Activated naive CD4-positive, alpha-beta T cell treated with anti-CD3 and anti-CD28 coated beads for 36 hours (primary cell): ENCODE measurements at regions not wholly inside any gene's neighbourhood (a gene's known extent, or its start where the extent isn't known, plus 50 kb on each side); places are given as distances from the start of the nearest gene placed in this dataset.

Experiments used
- CTCF ChIA-PET: fragments of 350-600 bp; sonication (Branson Sonifier 250); formaldehyde crosslinking; loops from one replicate; lab custom pipeline; 2021; ENCODE audit warnings: antibody characterized with exemption; lab: Charles Lee
- DNase-seq: peaks from one replicate; pipeline ENCODE4 v3.0.0-alpha.2; 2020
- H3K27ac Mint-ChIP-seq: one replicate; pipeline ENCODE4 v1.8.0; 2021; ENCODE audit warnings: mild to moderate bottlenecking, mixed read lengths
- H3K27me3 Mint-ChIP-seq: one replicate; pipeline ENCODE4 v1.8.0; 2021; ENCODE audit warnings: low read depth, mixed read lengths
- H3K36me3 Mint-ChIP-seq: one replicate; pipeline ENCODE4 v1.8.0; 2021; ENCODE audit warnings: low read depth, mixed read lengths
- H3K4me1 Mint-ChIP-seq: one replicate; pipeline ENCODE4 v1.8.0; 2021; ENCODE audit warnings: low read depth, mixed read lengths
- H3K4me3 Mint-ChIP-seq: one replicate; pipeline ENCODE4 v1.8.0; 2021; ENCODE audit warnings: mild to moderate bottlenecking, moderate library complexity, mixed read lengths
- H3K9me3 Mint-ChIP-seq: one replicate; pipeline ENCODE4 v1.8.0; 2021; ENCODE audit warnings: mixed read lengths
- intact Hi-C: fragments of 100-400 bp; cut with micrococcal nuclease; formaldehyde crosslinking; loops from one replicate; pipeline ENCODE4 v1.15.1; 2023

- no peak overlapping the region for H3K4me3 Mint-ChIP-seq
- H3K9me3 Mint-ChIP-seq, result no peaks in the 10 kb centered on the region
- no peaks in the 10 kb centered on the region for H3K36me3 Mint-ChIP-seq
- H3K27me3 Mint-ChIP-seq, result no peaks in the 10 kb centered on the region
- intact Hi-C loops, result loop anchor here (5.0 kb wide), 1 partner anchor 420 kb away; no protein-coding TSS in a partner anchor
- no peak for DNase-seq
- H3K4me1 Mint-ChIP-seq, result peaks cover 52% of the 10 kb centered on the region
- no peak overlapping the region for H3K27ac Mint-ChIP-seq
- CTCF ChIA-PET, result no interaction called here
These were observed 68.7 kb upstream of the SNRK start for GRCh38 chr3:43217633-43218032.

GRCh38 chr3:43217206-43217605 lies 69.1 kb upstream of the SNRK start:
- no peaks in the 10 kb centered on the region for H3K36me3 Mint-ChIP-seq
- CTCF ChIA-PET, result interaction anchor here (1.2 to 1.6 kb wide), 2 partner anchors 10 to 163 kb away, joined by 4 read pairs; no protein-coding TSS in a partner anchor
- no peaks in the 10 kb centered on the region for H3K27me3 Mint-ChIP-seq
- intact Hi-C loops, result loop anchor here (5.0 kb wide), 1 partner anchor 420 kb away; no protein-coding TSS in a partner anchor
- no peak overlapping the region for H3K27ac Mint-ChIP-seq
- H3K4me1 Mint-ChIP-seq, result peaks cover 48% of the 10 kb centered on the region
- H3K9me3 Mint-ChIP-seq, result no peaks in the 10 kb centered on the region
- DNase-seq, result no peak
- H3K4me3 Mint-ChIP-seq, result no peak overlapping the region

GRCh38 chr3:43215663-43216275 lies 70.6 kb upstream of the SNRK start:
- Mint-ChIP-seq H3K4me3 (no peak overlapping the region), H3K4me1 (peaks cover 35% of the 10 kb centered on the region), H3K9me3 (no peaks in the 10 kb centered on the region), H3K27ac (no peak overlapping the region), H3K27me3 (no peaks in the 10 kb centered on the region), H3K36me3 (no peaks in the 10 kb centered on the region)
- CTCF ChIA-PET, result interaction anchor here (0.6 to 1.6 kb wide), 6 partner anchors 8 to 1040 kb away, joined by 3 to 4 read pairs (median 3); no protein-coding TSS in a partner anchor
- intact Hi-C loops, result loop anchor here (5.0 kb wide), 1 partner anchor 422 kb away; no protein-coding TSS in a partner anchor
- peak; percentile 16 for DNase-seq

- Mint-ChIP-seq H3K36me3 (no peaks in the 10 kb centered on the region), H3K27me3 (no peaks in the 10 kb centered on the region), H3K4me1 (peaks cover 30% of the 10 kb centered on the region), H3K9me3 (no peaks in the 10 kb centered on the region), H3K27ac (no peak overlapping the region), H3K4me3 (no peak overlapping the region)
- CTCF ChIA-PET, result interaction anchor here (0.6 kb wide), 1 partner anchor 288 kb away, joined by 3 read pairs; no protein-coding TSS in a partner anchor
- intact Hi-C loops, result loop anchor here (5.0 kb wide), 1 partner anchor 422 kb away; no protein-coding TSS in a partner anchor
- DNase-seq, result no peak
These were observed 71.2 kb upstream of the SNRK start for GRCh38 chr3:43215138-43215537.

- Mint-ChIP-seq H3K4me1 (peaks cover 30% of the 10 kb centered on the region), H3K36me3 (no peaks in the 10 kb centered on the region), H3K4me3 (no peak overlapping the region), H3K27me3 (no peaks in the 10 kb centered on the region), H3K9me3 (no peaks in the 10 kb centered on the region), H3K27ac (no peak overlapping the region)
- intact Hi-C loops, result loop anchor here (5.0 kb wide), 1 partner anchor 423 kb away; no protein-coding TSS in a partner anchor
- CTCF ChIA-PET, result interaction anchor here (0.6 to 1.7 kb wide), 2 partner anchors 10 to 252 kb away, joined by 3 to 4 read pairs; no protein-coding TSS in a partner anchor
- DNase-seq, result no peak
These were observed 71.7 kb upstream of the SNRK start for GRCh38 chr3:43214616-43215015.

GRCh38 chr3:43213631-43214030 lies 72.7 kb upstream of the SNRK start:
- no peak overlapping the region for H3K27ac Mint-ChIP-seq
- no peaks in the 10 kb centered on the region for H3K9me3 Mint-ChIP-seq
- H3K4me3 Mint-ChIP-seq, result no peak overlapping the region
- no peaks in the 10 kb centered on the region for H3K27me3 Mint-ChIP-seq
- intact Hi-C loops, result no loop called here
- peaks cover 25% of the 10 kb centered on the region for H3K4me1 Mint-ChIP-seq
- CTCF ChIA-PET, result interaction anchor here (1.7 kb wide), 1 partner anchor 9 kb away, joined by 3 read pairs; no protein-coding TSS in a partner anchor
- no peak for DNase-seq
- no peaks in the 10 kb centered on the region for H3K36me3 Mint-ChIP-seq

- H3K4me1 Mint-ChIP-seq, result peaks cover 20% of the 10 kb centered on the region
- intact Hi-C loops, result no loop called here
- CTCF ChIA-PET, result interaction anchor here (1.7 kb wide), 1 partner anchor 9 kb away, joined by 3 read pairs; no protein-coding TSS in a partner anchor
- no peaks in the 10 kb centered on the region for H3K36me3 Mint-ChIP-seq
- no peak overlapping the region for H3K27ac Mint-ChIP-seq
- H3K27me3 Mint-ChIP-seq, result no peaks in the 10 kb centered on the region
- no peaks in the 10 kb centered on the region for H3K9me3 Mint-ChIP-seq
- H3K4me3 Mint-ChIP-seq, result no peak overlapping the region
- no peak for DNase-seq
These were observed 73.3 kb upstream of the SNRK start for GRCh38 chr3:43212914-43213611.

- Mint-ChIP-seq H3K4me1 (peaks cover 9% of the 10 kb centered on the region), H3K9me3 (no peaks in the 10 kb centered on the region), H3K4me3 (no peak overlapping the region), H3K27ac (no peak overlapping the region), H3K27me3 (no peaks in the 10 kb centered on the region), H3K36me3 (no peaks in the 10 kb centered on the region)
- DNase-seq, result no peak
- CTCF ChIA-PET, result no interaction called here
- intact Hi-C loops, result no loop called here
These were observed 74.7 kb upstream of the SNRK start for GRCh38 chr3:43211681-43212080.

- Mint-ChIP-seq H3K9me3 (no peaks in the 10 kb centered on the region), H3K27ac (no peak overlapping the region), H3K27me3 (no peaks in the 10 kb centered on the region), H3K4me3 (no peak overlapping the region), H3K36me3 (no peaks in the 10 kb centered on the region), H3K4me1 (no peaks in the 10 kb centered on the region)
- CTCF ChIA-PET, result interaction anchor here (0.6 kb wide), 1 partner anchor 433 kb away, joined by 3 read pairs; no protein-coding TSS in a partner anchor
- DNase-seq, result no peak
- intact Hi-C loops, result no loop called here
These were observed 76.0 kb upstream of the SNRK start for GRCh38 chr3:43210049-43211027.

- Mint-ChIP-seq H3K4me3 (no peak overlapping the region), H3K9me3 (no peaks in the 10 kb centered on the region), H3K27me3 (no peaks in the 10 kb centered on the region), H3K36me3 (no peaks in the 10 kb centered on the region), H3K27ac (no peak overlapping the region), H3K4me1 (no peaks in the 10 kb centered on the region)
- CTCF ChIA-PET, result no interaction called here
- intact Hi-C loops, result no loop called here
- no peak for DNase-seq
These were observed 78.7 kb upstream of the SNRK start for GRCh38 chr3:43207628-43208085.

- H3K4me3 Mint-ChIP-seq, result no peak overlapping the region
- H3K4me1 Mint-ChIP-seq, result no peaks in the 10 kb centered on the region
- CTCF ChIA-PET, result interaction anchor here (0.7 to 0.9 kb wide), 2 partner anchors 24 to 283 kb away, joined by 4 read pairs; no protein-coding TSS in a partner anchor
- no peak for DNase-seq
- no peaks in the 10 kb centered on the region for H3K9me3 Mint-ChIP-seq
- no peak overlapping the region for H3K27ac Mint-ChIP-seq
- intact Hi-C loops, result no loop called here
- no peaks in the 10 kb centered on the region for H3K36me3 Mint-ChIP-seq
- no peaks in the 10 kb centered on the region for H3K27me3 Mint-ChIP-seq
These were observed 79.7 kb upstream of the SNRK start for GRCh38 chr3:43206632-43207031.
